A549 (cell line): ENCODE measurements at regions not wholly inside any gene's neighbourhood (a gene's known extent, or its start where the extent isn't known, plus 50 kb on each side); places are given as distances from the start of the nearest gene placed in this dataset.

Experiments used
- ATAC-seq, 2 experiments: fragments of 200-7000 bp in 1 of 2; fragments of >200 bp in 1 of 2; cut with Nextera tagmentation in 1 of 2; cut with Tn5 transposase in 1 of 2; 3 replicates each; pipeline versions ENCODE4 v1.8.0 to v1.9.1; 2018 to 2020; ENCODE audit warnings: mild to moderate bottlenecking in 1 of 2, moderate library complexity in 1 of 2
- CTCF ChIA-PET: fragments of 300-600 bp; sonication (Branson Sonifier 250); formaldehyde crosslinking; extraction: SDS; loops from one replicate; lab custom pipeline; 2021; ENCODE audit warnings: antibody characterized with exemption, inconsistent platforms; lab: Yijun Ruan, JAX
- POLR2A ChIA-PET: fragments of 350-600 bp; formaldehyde crosslinking; extraction: SDS; loops from one replicate; lab custom pipeline; 2021; ENCODE audit warnings: antibody characterized with exemption, inconsistent platforms; lab: Yijun Ruan, JAX
- DNase-seq, 2 experiments: peaks; one replicate each; pipeline versions ENCODE4 v3.0.0 to v3.0.0-alpha.2; 2011 to 2016; ENCODE audit warnings: low read depth in 1 of 2, low spot score in 1 of 2
- FAIRE-seq: peaks from 2 replicates; lab custom pipeline; 2011; peaks lifted over from hg19 to GRCh38; lab: Jason Lieb, UNC
- H3K27ac ChIP-seq, 2 experiments: fragments of >200 bp; sonication (Bioruptor Twin); formaldehyde crosslinking; 3 replicates each; pipeline ENCODE4 v1.5.1; 2016 to 2017
- H3K4me1 ChIP-seq: fragments of >200 bp; sonication (Bioruptor Twin); formaldehyde crosslinking; 3 replicates; pipeline ENCODE4 v1.6.1; 2016
- H3K4me2 ChIP-seq: fragments of >200 bp; sonication (Bioruptor Twin); formaldehyde crosslinking; 3 replicates; pipeline ENCODE4 v1.6.1; 2016
- H3K4me3 ChIP-seq: fragments of >200 bp; sonication (Bioruptor Twin); formaldehyde crosslinking; 3 replicates; pipeline ENCODE4 v1.5.1; 2016
- H3K9me3 ChIP-seq: fragments of >200 bp; sonication (Bioruptor Twin); formaldehyde crosslinking; 3 replicates; pipeline ENCODE4 v1.6.1; 2016
- CHD2 ChIP-seq: fragments of 150-350 bp; IDR thresholded peaks from 2 replicates; pipeline ENCODE4 v1.6.1; 2014; ENCODE audit warnings: low read length; ENCODE audit not compliant: partially characterized antibody
- CHD4 ChIP-seq: fragments of 200-600 bp; sonication (generic); IDR thresholded peaks from 2 replicates; pipeline ENCODE4 v1.6.1; 2016; ENCODE audit warnings: antibody characterized with exemption, mild to moderate bottlenecking, borderline replicate concordance
- CTCF ChIP-seq: fragments of >200 bp; sonication (Bioruptor Twin); formaldehyde crosslinking; IDR thresholded peaks from 3 replicates; pipeline ENCODE4 v1.5.1; 2016
- E2F6 ChIP-seq: IDR thresholded peaks from 2 replicates; pipeline ENCODE4 v1.6.1; 2012; ENCODE audit warnings: low read depth, borderline replicate concordance
- EHF ChIP-seq: fragments of 250-450 bp; sonication (Bioruptor Pico); IDR thresholded peaks from 2 replicates; pipeline ENCODE4 v1.5.0; 2020; ENCODE audit warnings: mild to moderate bottlenecking
- ELK1 ChIP-seq: fragments of 150-350 bp; IDR thresholded peaks from 2 replicates; pipeline ENCODE4 v1.6.1; 2014; ENCODE audit warnings: low read depth, mild to moderate bottlenecking, low read length
- FOSB ChIP-seq: fragments of 250-450 bp; sonication (Bioruptor Pico); IDR thresholded peaks from 2 replicates; pipeline ENCODE4 v1.5.0; 2020; ENCODE audit warnings: mild to moderate bottlenecking, moderate library complexity
- HDAC2 ChIP-seq: fragments of 200-600 bp; sonication (generic); IDR thresholded peaks from 2 replicates; pipeline ENCODE4 v1.6.1; 2016
- HOXB5 ChIP-seq: fragments of 250-450 bp; sonication (Bioruptor Pico); IDR thresholded peaks from 2 replicates; pipeline ENCODE4 v1.5.0; 2020; ENCODE audit warnings: mild to moderate bottlenecking, moderate library complexity
- KDM1A ChIP-seq: fragments of 200-600 bp; sonication (generic); IDR thresholded peaks from 2 replicates; pipeline ENCODE4 v1.6.1; 2016; ENCODE audit warnings: low read depth, mild to moderate bottlenecking
- KDM5A ChIP-seq: fragments of 200-600 bp; sonication (generic); IDR thresholded peaks from 2 replicates; pipeline ENCODE4 v1.6.1; 2016; ENCODE audit warnings: antibody characterized with exemption, mild to moderate bottlenecking
- MYC ChIP-seq: IDR thresholded peaks from 2 replicates; pipeline ENCODE4 v1.6.1; 2012; ENCODE audit warnings: mild to moderate bottlenecking, inconsistent platforms, low read length, improper control_type of control experiment, borderline replicate concordance
- NFE2L2 ChIP-seq: fragments of 150-350 bp; conservative IDR thresholded peaks from 2 replicates; pipeline ENCODE4 v1.6.1; 2014; ENCODE audit warnings: low read length
- NR3C1 ChIP-seq: fragments of >200 bp; sonication (Bioruptor Twin); formaldehyde crosslinking; IDR thresholded peaks from 3 replicates; pipeline ENCODE4 v1.6.1; 2017
- PBX3 ChIP-seq: IDR thresholded peaks from 2 replicates; pipeline ENCODE4 v1.6.1; 2012
- PHF8 ChIP-seq: fragments of 200-600 bp; sonication (generic); IDR thresholded peaks from 2 replicates; pipeline ENCODE4 v1.6.1; 2016; ENCODE audit warnings: low read depth, mild to moderate bottlenecking, antibody characterized with exemption, moderate library complexity, borderline replicate concordance
- RARB ChIP-seq: fragments of 250-450 bp; sonication (Bioruptor Pico); IDR thresholded peaks from 2 replicates; pipeline ENCODE4 v1.8.0; 2021; ENCODE audit warnings: mild to moderate bottlenecking, moderate library complexity
- REST ChIP-seq: fragments of 200-600 bp; sonication (generic); IDR thresholded peaks from 2 replicates; pipeline ENCODE4 v1.6.1; 2016; ENCODE audit warnings: antibody characterized with exemption, mild to moderate bottlenecking, moderate library complexity
- RFX5 ChIP-seq: fragments of 450-650 bp; IDR thresholded peaks from 2 replicates; pipeline ENCODE4 v1.7.1; 2014; ENCODE audit warnings: antibody characterized with exemption, mild to moderate bottlenecking, moderate library complexity
- TFCP2L1 ChIP-seq: fragments of 250-450 bp; sonication (Bioruptor Pico); IDR thresholded peaks from 2 replicates; pipeline ENCODE4 v1.5.0; 2021; ENCODE audit warnings: mild to moderate bottlenecking
- TP53 ChIP-seq: fragments of 250-450 bp; sonication (Bioruptor Pico); IDR thresholded peaks from 2 replicates; pipeline ENCODE4 v1.5.0; 2021; ENCODE audit warnings: mild to moderate bottlenecking, moderate library complexity
- ZSCAN20 ChIP-seq: fragments of 250-450 bp; sonication (Bioruptor Pico); IDR thresholded peaks from 2 replicates; pipeline ENCODE4 v1.8.0; 2022; ENCODE audit warnings: mild to moderate bottlenecking, moderate library complexity
- WGBS: methylation state at CpG from one replicate; pipeline ENCODE4 v1.1.6; 2017; ENCODE audit errors: missing lambda C conversion rate; 5-methylcytosine and 5-hydroxymethylcytosine counted together

- no peak for ATAC-seq
- Histone ChIP-seq H3K4me3 (no peak overlapping the region), H3K27ac (no peak overlapping the region), H3K9me3 (0 out of 3 replicates have a peak, but pooled peaks cover 2% of the 10 kb centered on the region), H3K4me1 (no peaks in the 10 kb centered on the region), H3K4me2 (no peak overlapping the region)
- FAIRE-seq: no peak
- ChIA-PET CTCF (no interaction called here), POLR2A (no interaction called here)
- WGBS: 82% methylated on average over 3 of the region's 3 CpGs
- TF ChIP-seq FOSB (CRISPR knock-in tag): no peak
- no peak for TF ChIP-seq MYC
- TF ChIP-seq TFCP2L1 (CRISPR knock-in tag): no peak
- no peak for TF ChIP-seq RARB (CRISPR knock-in tag)
- no peak for TF ChIP-seq KDM5A
- no peak for TF ChIP-seq NR3C1
- no peak for TF ChIP-seq ZSCAN20 (CRISPR knock-in tag)
- no peak for TF ChIP-seq NFE2L2
- no peak for DNase-seq
These were observed 472.5 kb downstream of the COG6 start for GRCh38 chr13:40127925-40128324.

- ATAC-seq: no peak
- ChIA-PET CTCF (interaction anchor here (1.1 kb wide), 2 partner anchors 60 to 553 kb away, joined by 3 read pairs; no protein-coding TSS in a partner anchor), POLR2A (no interaction called here)
- 86% methylated on average over 6 of the region's 6 CpGs for WGBS
- no peak overlapping the region for H3K27ac ChIP-seq
- FAIRE-seq: no peak
- no peak for TF ChIP-seq CTCF
- TF ChIP-seq PBX3: no peak
- TF ChIP-seq TP53 (CRISPR knock-in tag): no peak
- no peak for TF ChIP-seq PHF8
- TF ChIP-seq HDAC2: no peak
- TF ChIP-seq RFX5: no peak
- TF ChIP-seq REST: no peak
- no peak for TF ChIP-seq KDM1A
- no peak for TF ChIP-seq CHD4
- no peak for TF ChIP-seq EHF
- TF ChIP-seq CHD2: no peak
- no peak for TF ChIP-seq FOSB (CRISPR knock-in tag)
- TF ChIP-seq ELK1: no peak
- no peak for TF ChIP-seq NR3C1
- TF ChIP-seq HOXB5: no peak
- no peak for TF ChIP-seq E2F6
- DNase-seq: no peak
- H3K9me3 ChIP-seq: 0 out of 3 replicates have a peak, but pooled peaks cover 2% of the 10 kb centered on the region
- H3K4me3 ChIP-seq: no peak overlapping the region
- H3K4me2 ChIP-seq: no peak overlapping the region
- no peaks in the 10 kb centered on the region for H3K4me1 ChIP-seq
These were observed 474.0 kb downstream of the COG6 start for GRCh38 chr13:40129467-40129866.
